Activated naive CD4-positive, alpha-beta T cell treated with anti-CD3 and anti-CD28 coated beads for 36 hours (primary cell): ENCODE measurements at regions not wholly inside any gene's neighbourhood (a gene's known extent, or its start where the extent isn't known, plus 50 kb on each side); places are given as distances from the start of the nearest gene placed in this dataset.

ENCODE experiments used
- CTCF ChIA-PET: fragments of 350-600 bp; sonication (Branson Sonifier 250); formaldehyde crosslinking; loops from one replicate; lab custom pipeline; 2021; ENCODE audit warnings: antibody characterized with exemption; lab: Charles Lee
- DNase-seq: peaks from one replicate; pipeline ENCODE4 v3.0.0-alpha.2; 2020
- H3K27ac Mint-ChIP-seq: one replicate; pipeline ENCODE4 v1.8.0; 2021; ENCODE audit warnings: mild to moderate bottlenecking, mixed read lengths
- H3K27me3 Mint-ChIP-seq: one replicate; pipeline ENCODE4 v1.8.0; 2021; ENCODE audit warnings: low read depth, mixed read lengths
- H3K36me3 Mint-ChIP-seq: one replicate; pipeline ENCODE4 v1.8.0; 2021; ENCODE audit warnings: low read depth, mixed read lengths
- H3K4me1 Mint-ChIP-seq: one replicate; pipeline ENCODE4 v1.8.0; 2021; ENCODE audit warnings: low read depth, mixed read lengths
- H3K4me3 Mint-ChIP-seq: one replicate; pipeline ENCODE4 v1.8.0; 2021; ENCODE audit warnings: mild to moderate bottlenecking, moderate library complexity, mixed read lengths
- H3K9me3 Mint-ChIP-seq: one replicate; pipeline ENCODE4 v1.8.0; 2021; ENCODE audit warnings: mixed read lengths
- intact Hi-C: fragments of 100-400 bp; cut with micrococcal nuclease; formaldehyde crosslinking; loops from one replicate; pipeline ENCODE4 v1.15.1; 2023

GRCh38 chr13:73901324-73902068 is 232.7 kb downstream of the KLF12 start:
- DNase-seq = no peak
- Mint-ChIP-seq H3K9me3 (no peaks in the 10 kb centered on the region), H3K27me3 (no peaks in the 10 kb centered on the region), H3K4me3 (no peak overlapping the region), H3K4me1 (peaks cover 37% of the 10 kb centered on the region), H3K27ac (no peak overlapping the region), H3K36me3 (peaks cover 3% of the 10 kb centered on the region)
- CTCF ChIA-PET = no interaction called here
- intact Hi-C loops = no loop called here

GRCh38 chr13:73900591-73900990 is 233.6 kb downstream of the KLF12 start:
- no peak overlapping the region for H3K4me3 Mint-ChIP-seq
- no peak overlapping the region for H3K27ac Mint-ChIP-seq
- intact Hi-C loops = no loop called here
- CTCF ChIA-PET = no interaction called here
- H3K9me3 Mint-ChIP-seq = no peaks in the 10 kb centered on the region
- H3K36me3 Mint-ChIP-seq = peaks cover 3% of the 10 kb centered on the region
- H3K4me1 Mint-ChIP-seq = peaks cover 45% of the 10 kb centered on the region
- no peaks in the 10 kb centered on the region for H3K27me3 Mint-ChIP-seq
- DNase-seq = no peak

- CTCF ChIA-PET = no interaction called here
- Mint-ChIP-seq H3K27me3 (no peaks in the 10 kb centered on the region), H3K27ac (no peak overlapping the region), H3K4me1 (peaks cover 51% of the 10 kb centered on the region), H3K4me3 (no peak overlapping the region), H3K9me3 (no peaks in the 10 kb centered on the region), H3K36me3 (peaks cover 3% of the 10 kb centered on the region)
- intact Hi-C loops = no loop called here
- no peak for DNase-seq
These were observed 235.3 kb downstream of the KLF12 start for GRCh38 chr13:73898899-73899298.

- CTCF ChIA-PET = no interaction called here
- intact Hi-C loops = no loop called here
- DNase-seq = no peak
- no peak overlapping the region for H3K4me3 Mint-ChIP-seq
- H3K36me3 Mint-ChIP-seq = peaks cover 3% of the 10 kb centered on the region
- no peaks in the 10 kb centered on the region for H3K27me3 Mint-ChIP-seq
- H3K9me3 Mint-ChIP-seq = no peaks in the 10 kb centered on the region
- peaks cover 51% of the 10 kb centered on the region for H3K4me1 Mint-ChIP-seq
- no peak overlapping the region for H3K27ac Mint-ChIP-seq
These were observed 235.9 kb downstream of the KLF12 start for GRCh38 chr13:73898276-73898675.

- DNase-seq = no peak
- CTCF ChIA-PET = interaction anchor here (0.8 kb wide), 1 partner anchor 145 kb away, joined by 3 read pairs; no protein-coding TSS in a partner anchor
- H3K4me1 Mint-ChIP-seq = peaks cover 49% of the 10 kb centered on the region
- intact Hi-C loops = loop anchor here (2.0 kb wide), 1 partner anchor 24 kb away; no protein-coding TSS in a partner anchor
- no peaks in the 10 kb centered on the region for H3K9me3 Mint-ChIP-seq
- no peak overlapping the region for H3K27ac Mint-ChIP-seq
- H3K36me3 Mint-ChIP-seq = peaks cover 3% of the 10 kb centered on the region
- H3K27me3 Mint-ChIP-seq = no peaks in the 10 kb centered on the region
- H3K4me3 Mint-ChIP-seq = no peak overlapping the region
These were observed 239.1 kb downstream of the KLF12 start for GRCh38 chr13:73894995-73895571.

- Mint-ChIP-seq H3K27me3 (no peaks in the 10 kb centered on the region), H3K4me1 (peaks cover 42% of the 10 kb centered on the region), H3K9me3 (no peaks in the 10 kb centered on the region), H3K4me3 (no peak overlapping the region), H3K36me3 (peaks cover 3% of the 10 kb centered on the region), H3K27ac (no peak overlapping the region)
- CTCF ChIA-PET = interaction anchor here (0.5 kb wide), 1 partner anchor 325 kb away, joined by 5 read pairs; no protein-coding TSS in a partner anchor
- no peak for DNase-seq
- intact Hi-C loops = loop anchor here (2.0 kb wide), 1 partner anchor 23 kb away; no protein-coding TSS in a partner anchor
These were observed 240.4 kb downstream of the KLF12 start for GRCh38 chr13:73893833-73894232.

GRCh38 chr13:73891805-73892204 is 242.4 kb downstream of the KLF12 start:
- no peaks in the 10 kb centered on the region for H3K27me3 Mint-ChIP-seq
- H3K4me1 Mint-ChIP-seq = peaks cover 30% of the 10 kb centered on the region
- H3K4me3 Mint-ChIP-seq = no peak overlapping the region
- peaks cover 4% of the 10 kb centered on the region for H3K36me3 Mint-ChIP-seq
- H3K27ac Mint-ChIP-seq = no peak overlapping the region
- no peak for DNase-seq
- CTCF ChIA-PET = no interaction called here
- intact Hi-C loops = no loop called here
- H3K9me3 Mint-ChIP-seq = no peaks in the 10 kb centered on the region

GRCh38 chr13:73883162-73883561 is 251.0 kb downstream of the KLF12 start:
- intact Hi-C loops = no loop called here
- CTCF ChIA-PET = no interaction called here
- no peak for DNase-seq
- Mint-ChIP-seq H3K27ac (no peak overlapping the region), H3K9me3 (peaks cover 6% of the 10 kb centered on the region), H3K4me1 (peaks cover 42% of the 10 kb centered on the region), H3K4me3 (no peak overlapping the region), H3K36me3 (peaks cover 29% of the 10 kb centered on the region), H3K27me3 (no peaks in the 10 kb centered on the region)

GRCh38 chr13:73880365-73880764 is 253.8 kb downstream of the KLF12 start:
- Mint-ChIP-seq H3K9me3 (peaks cover 8% of the 10 kb centered on the region), H3K27me3 (no peaks in the 10 kb centered on the region), H3K4me3 (no peak overlapping the region), H3K27ac (no peak overlapping the region), H3K36me3 (peaks cover 14% of the 10 kb centered on the region), H3K4me1 (peaks cover 51% of the 10 kb centered on the region)
- DNase-seq = no peak
- CTCF ChIA-PET = no interaction called here
- intact Hi-C loops = no loop called here

GRCh38 chr13:73879346-73880015 is 254.7 kb downstream of the KLF12 start:
- no peak overlapping the region for H3K27ac Mint-ChIP-seq
- CTCF ChIA-PET = no interaction called here
- H3K4me1 Mint-ChIP-seq = peaks cover 45% of the 10 kb centered on the region

GRCh38 chr13:73877399-73877798 is 256.8 kb downstream of the KLF12 start:
- no peak for DNase-seq
- CTCF ChIA-PET = no interaction called here
- H3K36me3 Mint-ChIP-seq = peaks cover 9% of the 10 kb centered on the region
- H3K27me3 Mint-ChIP-seq = no peaks in the 10 kb centered on the region
- intact Hi-C loops = loop anchor here (2.0 kb wide), 1 partner anchor 17 kb away; no protein-coding TSS in a partner anchor
- H3K4me3 Mint-ChIP-seq = no peak overlapping the region
- H3K4me1 Mint-ChIP-seq = peaks cover 51% of the 10 kb centered on the region
- H3K9me3 Mint-ChIP-seq = peaks cover 8% of the 10 kb centered on the region
- no peak overlapping the region for H3K27ac Mint-ChIP-seq

More at GRCh38 chr13:73879346-73880015, 254.7 kb downstream of the KLF12 start:
- Mint-ChIP-seq H3K36me3 (peaks cover 9% of the 10 kb centered on the region), H3K9me3 (peaks cover 8% of the 10 kb centered on the region), H3K27me3 (no peaks in the 10 kb centered on the region), H3K4me3 (no peak overlapping the region)
- no peak for DNase-seq
- intact Hi-C loops = no loop called here

GRCh38 chr13:73876323-73876722 is 257.9 kb downstream of the KLF12 start:
- H3K27ac Mint-ChIP-seq = no peak overlapping the region
- peaks cover 51% of the 10 kb centered on the region for H3K4me1 Mint-ChIP-seq
- no peak for DNase-seq
- CTCF ChIA-PET = interaction anchor here (0.6 to 1.1 kb wide), 3 partner anchors 16 to 255 kb away, joined by 3 to 5 read pairs (median 4); no protein-coding TSS in a partner anchor
- peaks cover 9% of the 10 kb centered on the region for H3K36me3 Mint-ChIP-seq
- H3K4me3 Mint-ChIP-seq = no peak overlapping the region
- intact Hi-C loops = loop anchor here (2.0 kb wide), 1 partner anchor 16 kb away; no protein-coding TSS in a partner anchor
- no peaks in the 10 kb centered on the region for H3K27me3 Mint-ChIP-seq
- peaks cover 8% of the 10 kb centered on the region for H3K9me3 Mint-ChIP-seq
